PC-9 (cell line): ENCODE measurements at regions not wholly inside any gene's neighbourhood (a gene's known extent, or its start where the extent isn't known, plus 50 kb on each side); places are given as distances from the start of the nearest gene placed in this dataset.
A peak's percentile ranks its signal among the peaks of the same experiment; 100 is the strongest.

Experiments used
- BruUV-seq: library from RNA; stranded (reverse); fragments of 400-500 nt; replicated peaks from 2 replicates; lab custom pipeline; 2021; lab: Mats Ljungman, UMichigan
- CTCF ChIA-PET: fragments of 300-600 bp; sonication (Branson Sonifier 250); formaldehyde crosslinking; loops from one replicate; lab custom pipeline; 2022; ENCODE audit warnings: antibody characterized with exemption; lab: Charles Lee
- POLR2A ChIA-PET: fragments of 300-600 bp; sonication (Branson Sonifier 250); formaldehyde crosslinking; loops from one replicate; lab custom pipeline; 2022; ENCODE audit warnings: antibody characterized with exemption; ENCODE audit not compliant: unreplicated experiment; lab: Charles Lee
- DNase-seq, 2 experiments: peaks; one replicate each; pipeline versions ENCODE4 v3.0.0 to v3.0.0-alpha.2; 2015 to 2022; ENCODE audit warnings: mixed read lengths in 1 of 2
- H2AFZ ChIP-seq: fragments of 200-600 bp; sonication (generic); 2 replicates; pipeline ENCODE4 v1.8.1; 2017; ENCODE audit warnings: antibody characterized with exemption
- H3F3A ChIP-seq: fragments of 200-600 bp; sonication (generic); 2 replicates; pipeline ENCODE4 v1.8.1; 2017; ENCODE audit warnings: antibody characterized with exemption, mild to moderate bottlenecking, low read depth; ENCODE audit not compliant: insufficient read depth
- H3K27ac ChIP-seq: fragments of 200-600 bp; sonication (generic); 2 replicates; pipeline ENCODE4 v1.6.1; 2016; ENCODE audit warnings: mixed run types
- H3K27me3 ChIP-seq: fragments of 200-600 bp; sonication (generic); 2 replicates; pipeline ENCODE4 v1.6.1; 2016; ENCODE audit warnings: low read depth, mixed run types; ENCODE audit not compliant: insufficient read depth
- H3K36me3 ChIP-seq: fragments of 200-600 bp; sonication (generic); 2 replicates; pipeline ENCODE4 v1.6.1; 2016; ENCODE audit warnings: low read depth, mixed run types
- H3K4me1 ChIP-seq: fragments of 200-600 bp; sonication (generic); replicated peaks from 2 replicates; pipeline ENCODE4 v1.6.1; 2016; ENCODE audit warnings: mixed run types; ENCODE audit not compliant: insufficient read depth
- H3K4me2 ChIP-seq: fragments of 200-600 bp; sonication (generic); 2 replicates; pipeline ENCODE4 v1.6.1; 2017; ENCODE audit warnings: mixed run types
- H3K4me3 ChIP-seq: fragments of 200-600 bp; sonication (generic); 2 replicates; pipeline ENCODE4 v1.6.1; 2016; ENCODE audit warnings: mixed run types
- H3K79me2 ChIP-seq: fragments of 200-600 bp; sonication (generic); 2 replicates; pipeline ENCODE4 v1.6.1; 2017; ENCODE audit warnings: low read depth, mixed run types
- H3K9me2 ChIP-seq: fragments of 200-600 bp; sonication (generic); 2 replicates; pipeline ENCODE4 v1.8.1; 2017; ENCODE audit warnings: mild to moderate bottlenecking; ENCODE audit not compliant: insufficient read depth
- H3K9me3 ChIP-seq: fragments of 200-600 bp; sonication (generic); 2 replicates; pipeline ENCODE4 v1.8.1; 2016; ENCODE audit warnings: low read depth; ENCODE audit not compliant: insufficient read depth
- H4K20me1 ChIP-seq: fragments of 200-600 bp; sonication (generic); 2 replicates; pipeline ENCODE4 v1.8.1; 2017; ENCODE audit not compliant: insufficient read depth
- CTCF ChIP-seq: fragments of 200-600 bp; sonication (generic); conservative IDR thresholded peaks from 2 replicates; pipeline ENCODE4 v1.6.1; 2017; ENCODE audit warnings: mixed run types, antibody characterized with exemption, mild to moderate bottlenecking, moderate library complexity
- EZH2 ChIP-seq: fragments of 200-600 bp; sonication (generic); IDR thresholded peaks from 2 replicates; pipeline ENCODE4 v1.8.0; 2017; ENCODE audit warnings: antibody characterized with exemption, low read depth
- intact Hi-C: fragments of 100-400 bp; cut with micrococcal nuclease; formaldehyde crosslinking; loops from one replicate; pipeline ENCODE4 v1.10.0; 2022; ENCODE audit not compliant: unreplicated experiment

GRCh38 chr6:84618046-84618752 is 146.2 kb downstream of the TBX18 start:
- intact Hi-C loops: no loop called here
- BruUV-seq: TSS peak; percentile 34
- DNase-seq: no peak
- Histone ChIP-seq H3K4me2 (no peak overlapping the region), H3F3A (no peaks in the 10 kb centered on the region), H2AFZ (no peak overlapping the region), H3K4me1 (no peaks in the 10 kb centered on the region), H3K27ac (no peak overlapping the region), H3K9me3 (no peaks in the 10 kb centered on the region; the same call in 1 of the 2 replicates), H3K27me3 (no peaks in the 10 kb centered on the region), H3K36me3 (0 out of 2 replicates have a peak, but pooled peaks cover 4% of the 10 kb centered on the region), H4K20me1 (no peaks in the 10 kb centered on the region), H3K79me2 (peaks cover 10% of the 10 kb centered on the region; the same call in 1 of the 2 replicates), H3K4me3 (no peak overlapping the region), H3K9me2 (no peaks in the 10 kb centered on the region)
- no peak for TF ChIP-seq EZH2
- CTCF ChIA-PET: no interaction called here
- POLR2A ChIA-PET: no interaction called here

- Histone ChIP-seq H3K4me2 (no peak overlapping the region), H3F3A (no peaks in the 10 kb centered on the region), H3K9me3 (no peaks in the 10 kb centered on the region), H4K20me1 (no peaks in the 10 kb centered on the region), H3K9me2 (no peaks in the 10 kb centered on the region), H3K27ac (no peak overlapping the region), H3K27me3 (no peaks in the 10 kb centered on the region), H3K36me3 (no peaks in the 10 kb centered on the region), H3K4me3 (no peak overlapping the region), H3K4me1 (no peaks in the 10 kb centered on the region), H3K79me2 (no peaks in the 10 kb centered on the region), H2AFZ (no peak overlapping the region)
- intact Hi-C loops: no loop called here
- TF ChIP-seq EZH2 (no peak), CTCF (no peak)
- no TSS peak for BruUV-seq
- POLR2A ChIA-PET: no interaction called here
- DNase-seq: no peak
- CTCF ChIA-PET: no interaction called here
Measured at GRCh38 chr6:84615987-84616386, 148.4 kb downstream of the TBX18 start.

- TF ChIP-seq EZH2 (no peak), CTCF (no peak)
- Histone ChIP-seq H3K27ac (no peak overlapping the region), H3F3A (no peaks in the 10 kb centered on the region), H3K4me2 (no peak overlapping the region), H4K20me1 (no peaks in the 10 kb centered on the region), H3K79me2 (no peaks in the 10 kb centered on the region), H3K4me3 (no peak overlapping the region), H3K9me3 (no peaks in the 10 kb centered on the region), H3K9me2 (no peaks in the 10 kb centered on the region), H3K4me1 (no peaks in the 10 kb centered on the region), H2AFZ (no peak overlapping the region), H3K36me3 (no peaks in the 10 kb centered on the region), H3K27me3 (no peaks in the 10 kb centered on the region)
- no peak for DNase-seq
- intact Hi-C loops: no loop called here
- ChIA-PET CTCF (no interaction called here), POLR2A (no interaction called here)
- no TSS peak for BruUV-seq
Measured at GRCh38 chr6:84615113-84615850, 149.1 kb downstream of the TBX18 start.
